HCT116 (cell line): ENCODE measurements at regions not wholly inside any gene's neighbourhood (a gene's known extent, or its start where the extent isn't known, plus 50 kb on each side); places are given as distances from the start of the nearest gene placed in this dataset.

Experiments used
- ATAC-seq: fragments of 200-7000 bp; cut with Tn5 transposase; 2 replicates; pipeline ENCODE4 v1.9.1; 2020; ENCODE audit warnings: mild to moderate bottlenecking, moderate library complexity
- BruUV-seq: library from RNA; stranded (reverse); fragments of 400-500 nt; replicated peaks from 2 replicates; lab custom pipeline; 2021; lab: Mats Ljungman, UMichigan
- CTCF ChIA-PET: fragments of 300-600 bp; sonication (Branson Sonifier 250); formaldehyde crosslinking; loops from one replicate; lab custom pipeline; 2021; ENCODE audit warnings: antibody characterized with exemption; lab: Charles Lee
- POLR2A ChIA-PET: fragments of 300-600, 350-600 bp; sonication (Branson Sonifier 250); formaldehyde crosslinking; loops from one replicate; lab custom pipeline; 2021; ENCODE audit warnings: antibody characterized with exemption; lab: Charles Lee
- RAD21 ChIA-PET, 2 experiments: fragments of 300-600 bp; sonication (Branson Sonifier 250); formaldehyde crosslinking; loops; one replicate each; lab custom pipeline; 2023; ENCODE audit warnings: low total read pairs in 2 of 2; ENCODE audit not compliant: uncharacterized antibody in 2 of 2, unreplicated experiment in 2 of 2, low non-redundant PET in 1 of 2; lab: Charles Lee
- DNase-seq: peaks from one replicate; pipeline ENCODE4 v3.0.0-alpha.2; 2010; ENCODE audit warnings: low read depth, low spot score
- H2AFZ ChIP-seq: fragments of 200-600 bp; shearing (Covaris generic), sonication (generic); 2 replicates; pipeline ENCODE4 v1.6.1; 2017; ENCODE audit warnings: low read depth, mixed run types, mixed read lengths, antibody characterized with exemption, low read length; ENCODE audit not compliant: poor library complexity, severe bottlenecking
- H3K27ac ChIP-seq: 2 replicates; pipeline ENCODE4 v1.5.1; 2012; ENCODE audit warnings: low read depth, low read length
- H3K27me3 ChIP-seq: fragments of 200-600 bp; sonication (generic); 2 replicates; pipeline ENCODE4 v1.6.1; 2016; ENCODE audit warnings: mixed run types, low read length, mixed read lengths; ENCODE audit not compliant: insufficient read depth
- H3K36me3 ChIP-seq, 2 experiments: fragments of 200-500 bp in 1 of 2; fragments of 200-600 bp in 1 of 2; sonication (Bioruptor generic) in 1 of 2; sonication (generic) in 1 of 2; 2 replicates each; pipeline versions ENCODE4 v1.5.1 to v1.6.1; 2014 to 2016; ENCODE audit warnings: low read length in 2 of 2, inconsistent platforms in 1 of 2, mixed read lengths in 1 of 2, mixed run types in 1 of 2; ENCODE audit not compliant: insufficient read depth in 2 of 2, control insufficient read depth in 1 of 2
- H3K4me1 ChIP-seq, 2 experiments: fragments of 200-600 bp in 1 of 2; sonication (generic) in 1 of 2; 2 replicates each; pipeline versions ENCODE4 v1.5.1 to v1.6.1; 2012 to 2017; ENCODE audit warnings: low read length in 2 of 2, inconsistent platforms in 1 of 2, mild to moderate bottlenecking in 1 of 2, mixed read lengths in 1 of 2, mixed run types in 1 of 2, moderate library complexity in 1 of 2; ENCODE audit not compliant: insufficient read depth in 2 of 2, control insufficient read depth in 1 of 2
- H3K4me2 ChIP-seq: fragments of 200-600 bp; sonication (generic); 2 replicates; pipeline ENCODE4 v1.6.1; 2017; ENCODE audit warnings: mixed run types, low read length, mixed read lengths
- H3K4me3 ChIP-seq, 2 experiments: fragments of 200-600 bp in 1 of 2; sonication (generic) in 1 of 2; replicated peaks in 1 of 2; 2 replicates each; pipeline ENCODE4 v1.5.1; 2011 to 2016; ENCODE audit warnings: low read length in 2 of 2, control low read depth in 1 of 2, low read depth in 1 of 2, mild to moderate bottlenecking in 1 of 2, mixed read lengths in 1 of 2, mixed run types in 1 of 2
- H3K79me2 ChIP-seq: fragments of 200-600 bp; sonication (generic); 2 replicates; pipeline ENCODE4 v1.6.1; 2017; ENCODE audit warnings: mild to moderate bottlenecking, mixed run types, low read length, moderate library complexity, mixed read lengths; ENCODE audit not compliant: insufficient read depth
- H3K9ac ChIP-seq: fragments of 200-600 bp; sonication (generic); 2 replicates; pipeline ENCODE4 v1.6.1; 2016; ENCODE audit warnings: low read length, mixed read lengths
- H3K9me2 ChIP-seq: fragments of 200-600 bp; sonication (generic), shearing (Covaris generic); 2 replicates; pipeline ENCODE4 v1.6.1; 2017; ENCODE audit warnings: mixed run types, mild to moderate bottlenecking, moderate library complexity; ENCODE audit not compliant: insufficient read depth
- H3K9me3 ChIP-seq, 2 experiments: fragments of 200-500 bp in 1 of 2; fragments of 200-600 bp in 1 of 2; sonication (Bioruptor generic) in 1 of 2; sonication (generic) in 1 of 2; 2 replicates each; pipeline ENCODE4 v1.6.1; 2014 to 2017; ENCODE audit warnings: low read length in 2 of 2, mixed read lengths in 2 of 2, inconsistent platforms in 1 of 2, low read depth in 1 of 2, mild to moderate bottlenecking in 1 of 2, mixed run types in 1 of 2, moderate library complexity in 1 of 2; ENCODE audit not compliant: control insufficient read depth in 1 of 2, insufficient read depth in 1 of 2
- H4K20me1 ChIP-seq: fragments of 200-600 bp; sonication (generic), shearing (Covaris generic); 2 replicates; pipeline ENCODE4 v1.6.1; 2017; ENCODE audit warnings: mixed run types, mild to moderate bottlenecking, moderate library complexity; ENCODE audit not compliant: insufficient read depth
- EGR1 ChIP-seq: IDR thresholded peaks from 2 replicates; pipeline ENCODE4 v1.6.1; 2012; ENCODE audit warnings: low read depth
- EZH2 ChIP-seq: fragments of 200-600 bp; sonication (generic); IDR thresholded peaks from 2 replicates; pipeline ENCODE4 v1.6.1; 2017; ENCODE audit warnings: antibody characterized with exemption, mixed run types
- EZH2phosphoT487 ChIP-seq: fragments of 200-600 bp; IDR thresholded peaks from 2 replicates; pipeline ENCODE4 v1.6.1; 2018; ENCODE audit warnings: antibody characterized with exemption, borderline replicate concordance
- FOSL1 ChIP-seq: IDR thresholded peaks from 2 replicates; pipeline ENCODE4 v1.6.1; 2012; ENCODE audit warnings: low read depth
- JUND ChIP-seq: IDR thresholded peaks from 2 replicates; pipeline ENCODE4 v1.6.1; 2012
- RAD21 ChIP-seq: IDR thresholded peaks from 2 replicates; pipeline ENCODE4 v1.6.1; 2012; ENCODE audit warnings: low read depth, mild to moderate bottlenecking
- SIN3A ChIP-seq: IDR thresholded peaks from 2 replicates; pipeline ENCODE4 v1.6.1; 2012; ENCODE audit warnings: low read depth
- SRF ChIP-seq: IDR thresholded peaks from 2 replicates; pipeline ENCODE4 v1.6.1; 2012; ENCODE audit warnings: low read depth
- TCF7L2 ChIP-seq: IDR thresholded peaks from 2 replicates; pipeline ENCODE4 v1.7.0; 2011; ENCODE audit warnings: borderline replicate concordance, inconsistent platforms; ENCODE audit not compliant: insufficient read depth, insufficient read length; ENCODE audit errors: extremely low read depth
- YY1 ChIP-seq: IDR thresholded peaks from 2 replicates; pipeline ENCODE4 v1.6.1; 2011; ENCODE audit warnings: low read length, low read depth, moderate library complexity, mild to moderate bottlenecking; ENCODE audit not compliant: insufficient replicate concordance; ENCODE audit errors: extremely low read depth
- ZFX ChIP-seq: fragments of 450-650 bp; IDR thresholded peaks from 2 replicates; pipeline ENCODE4 v1.6.1; 2017
- ZNF274 ChIP-seq: fragments of 200-500 bp; sonication (Bioruptor generic); IDR thresholded peaks from 2 replicates; pipeline ENCODE4 v1.6.1; 2014; ENCODE audit warnings: mild to moderate bottlenecking, low read depth, low read length, inconsistent platforms
- intact Hi-C: fragments of 100-400 bp; cut with micrococcal nuclease; formaldehyde crosslinking; loops from 2 replicates; pipeline ENCODE4 v1.10.0; 2022
- TF ChIP-seq, protein P1 (sequence below): IDR thresholded peaks from 2 replicates; pipeline ENCODE4 v1.6.1; 2012
- TF ChIP-seq, protein P2 (sequence below): IDR thresholded peaks from 2 replicates; pipeline ENCODE4 v1.6.1; 2012
- TF ChIP-seq, protein P3 (sequence below): IDR thresholded peaks from 2 replicates; pipeline ENCODE4 v1.6.1; 2011; ENCODE audit warnings: mild to moderate bottlenecking, low read length, moderate library complexity; ENCODE audit not compliant: insufficient replicate concordance; ENCODE audit errors: extremely low read depth
- TF ChIP-seq, protein P4 (sequence below), 3 experiments: fragments of 200-600 bp in 1 of 3; sonication (generic) in 1 of 3; IDR thresholded peaks in 2 of 3; conservative IDR thresholded peaks in 1 of 3; 2 replicates each; pipeline ENCODE4 v1.5.1; 2012 to 2017; ENCODE audit warnings: low read depth in 2 of 3, low read length in 2 of 3, antibody characterized with exemption in 1 of 3, borderline replicate concordance in 1 of 3, control low read depth in 1 of 3, mild to moderate bottlenecking in 1 of 3, mixed read lengths in 1 of 3, mixed run types in 1 of 3, moderate library complexity in 1 of 3; ENCODE audit not compliant: insufficient read depth in 1 of 3

DNA sequence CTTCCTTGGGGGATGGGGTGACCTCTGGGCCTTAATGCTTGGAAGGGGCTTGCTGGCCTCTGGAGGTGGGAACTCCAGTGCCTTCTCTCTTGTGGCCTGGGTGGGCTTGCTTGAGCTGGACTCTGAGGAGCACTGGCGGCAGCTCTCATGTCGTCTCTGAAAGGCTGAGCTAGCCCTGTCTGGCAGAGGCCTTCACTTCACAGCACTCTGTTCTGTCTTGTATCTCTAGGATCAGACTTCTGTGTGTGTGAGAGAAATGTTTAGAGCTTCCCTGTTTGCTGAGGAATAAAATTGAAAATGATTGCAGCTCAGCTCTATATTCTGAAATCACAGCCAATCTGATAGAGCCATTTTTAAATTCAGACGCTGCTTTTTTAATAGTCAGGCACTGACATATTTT, 185.3 kb downstream of the KCNRG start:
- no peak for TF ChIP-seq JUND
- no peak for TF ChIP-seq SIN3A
- TF ChIP-seq, protein P1, sequence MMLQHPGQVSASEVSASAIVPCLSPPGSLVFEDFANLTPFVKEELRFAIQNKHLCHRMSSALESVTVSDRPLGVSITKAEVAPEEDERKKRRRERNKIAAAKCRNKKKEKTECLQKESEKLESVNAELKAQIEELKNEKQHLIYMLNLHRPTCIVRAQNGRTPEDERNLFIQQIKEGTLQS = no peak
- TF ChIP-seq RAD21 = no peak
- TF ChIP-seq EZH2 = no peak
- no peak for TF ChIP-seq ZNF274
- TF ChIP-seq, protein P2, sequence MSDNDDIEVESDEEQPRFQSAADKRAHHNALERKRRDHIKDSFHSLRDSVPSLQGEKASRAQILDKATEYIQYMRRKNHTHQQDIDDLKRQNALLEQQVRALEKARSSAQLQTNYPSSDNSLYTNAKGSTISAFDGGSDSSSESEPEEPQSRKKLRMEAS = no peak
- TF ChIP-seq TCF7L2 = no peak
- no peak for TF ChIP-seq ZFX
- TF ChIP-seq, protein P3, sequence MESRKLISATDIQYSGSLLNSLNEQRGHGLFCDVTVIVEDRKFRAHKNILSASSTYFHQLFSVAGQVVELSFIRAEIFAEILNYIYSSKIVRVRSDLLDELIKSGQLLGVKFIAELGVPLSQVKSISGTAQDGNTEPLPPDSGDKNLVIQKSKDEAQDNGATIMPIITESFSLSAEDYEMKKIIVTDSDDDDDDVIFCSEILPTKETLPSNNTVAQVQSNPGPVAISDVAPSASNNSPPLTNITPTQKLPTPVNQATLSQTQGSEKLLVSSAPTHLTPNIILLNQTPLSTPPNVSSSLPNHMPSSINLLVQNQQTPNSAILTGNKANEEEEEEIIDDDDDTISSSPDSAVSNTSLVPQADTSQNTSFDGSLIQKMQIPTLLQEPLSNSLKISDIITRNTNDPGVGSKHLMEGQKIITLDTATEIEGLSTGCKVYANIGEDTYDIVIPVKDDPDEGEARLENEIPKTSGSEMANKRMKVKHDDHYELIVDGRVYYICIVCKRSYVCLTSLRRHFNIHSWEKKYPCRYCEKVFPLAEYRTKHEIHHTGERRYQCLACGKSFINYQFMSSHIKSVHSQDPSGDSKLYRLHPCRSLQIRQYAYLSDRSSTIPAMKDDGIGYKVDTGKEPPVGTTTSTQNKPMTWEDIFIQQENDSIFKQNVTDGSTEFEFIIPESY = no peak
- TF ChIP-seq SRF = no peak
- no peak for TF ChIP-seq YY1
- TF ChIP-seq FOSL1 = no peak
- TF ChIP-seq, protein P4, sequence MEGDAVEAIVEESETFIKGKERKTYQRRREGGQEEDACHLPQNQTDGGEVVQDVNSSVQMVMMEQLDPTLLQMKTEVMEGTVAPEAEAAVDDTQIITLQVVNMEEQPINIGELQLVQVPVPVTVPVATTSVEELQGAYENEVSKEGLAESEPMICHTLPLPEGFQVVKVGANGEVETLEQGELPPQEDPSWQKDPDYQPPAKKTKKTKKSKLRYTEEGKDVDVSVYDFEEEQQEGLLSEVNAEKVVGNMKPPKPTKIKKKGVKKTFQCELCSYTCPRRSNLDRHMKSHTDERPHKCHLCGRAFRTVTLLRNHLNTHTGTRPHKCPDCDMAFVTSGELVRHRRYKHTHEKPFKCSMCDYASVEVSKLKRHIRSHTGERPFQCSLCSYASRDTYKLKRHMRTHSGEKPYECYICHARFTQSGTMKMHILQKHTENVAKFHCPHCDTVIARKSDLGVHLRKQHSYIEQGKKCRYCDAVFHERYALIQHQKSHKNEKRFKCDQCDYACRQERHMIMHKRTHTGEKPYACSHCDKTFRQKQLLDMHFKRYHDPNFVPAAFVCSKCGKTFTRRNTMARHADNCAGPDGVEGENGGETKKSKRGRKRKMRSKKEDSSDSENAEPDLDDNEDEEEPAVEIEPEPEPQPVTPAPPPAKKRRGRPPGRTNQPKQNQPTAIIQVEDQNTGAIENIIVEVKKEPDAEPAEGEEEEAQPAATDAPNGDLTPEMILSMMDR (IDR thresholded peaks at IDR 0.05 in 2 of 3, conservative IDR thresholded peaks at IDR 0.05 in 1 of 3; ENCODE audit: borderline replicate concordance in 1 of 3, insufficient read depth in 1 of 3, low read depth in 2 of 3, low read length in 2 of 3) = no peak
- TF ChIP-seq EGR1 = no peak
- TF ChIP-seq EZH2phosphoT487 = no peak
- Histone ChIP-seq H3K4me3 (no peak overlapping the region), H3K27me3 (no peaks in the 10 kb centered on the region), H2AFZ (no peak overlapping the region), H3K4me2 (no peak overlapping the region), H3K79me2 (no peaks in the 10 kb centered on the region), H3K27ac (no peak overlapping the region), H3K36me3 (no peaks in the 10 kb centered on the region), H3K9me2 (no peaks in the 10 kb centered on the region), H3K4me1 (no peaks in the 10 kb centered on the region), H3K9me3 (no peaks in the 10 kb centered on the region), H3K9ac (no peak overlapping the region), H4K20me1 (no peaks in the 10 kb centered on the region)
- POLR2A ChIA-PET = no interaction called here
- CTCF ChIA-PET = interaction anchor here (1.4 kb wide), 1 partner anchor 11 kb away, joined by 5 read pairs; no protein-coding TSS in a partner anchor
- DNase-seq (no peak), ATAC-seq (no peak)
- no TSS peak for BruUV-seq
- RAD21 ChIA-PET = no interaction called here
- intact Hi-C loops = no loop called here
